Fibroblast of lung (primary cell): ENCODE measurements at regions not wholly inside any gene's neighbourhood (a gene's known extent, or its start where the extent isn't known, plus 50 kb on each side); places are given as distances from the start of the nearest gene placed in this dataset.

Experiments
- DNase-seq, 2 donors: peaks; one replicate each; pipeline versions ENCODE4 v3.0.0 to v3.0.0-alpha.2; 2010; ENCODE audit warnings: low read depth in 2 of 2
- H2AFZ ChIP-seq: 2 replicates; pipeline ENCODE4 v1.5.1; 2012; ENCODE audit warnings: low read length, control low read depth, inconsistent platforms
- H3K27ac ChIP-seq: 2 replicates; pipeline ENCODE4 v1.5.1; 2011; ENCODE audit warnings: low read length, control low read depth; ENCODE audit not compliant: insufficient read depth
- H3K27me3 ChIP-seq: 2 replicates; pipeline ENCODE4 v1.5.1; 2011; ENCODE audit warnings: mild to moderate bottlenecking, low read length; ENCODE audit not compliant: control insufficient read depth, insufficient read depth
- H3K36me3 ChIP-seq: 2 replicates; pipeline ENCODE4 v1.5.1; 2011; ENCODE audit warnings: low read length; ENCODE audit not compliant: control insufficient read depth, insufficient read depth
- H3K4me1 ChIP-seq: 2 replicates; pipeline ENCODE4 v1.5.1; 2011; ENCODE audit warnings: low read length; ENCODE audit not compliant: control insufficient read depth, insufficient read depth; ENCODE audit errors: extremely low read depth
- H3K4me2 ChIP-seq: 2 replicates; pipeline ENCODE4 v1.5.1; 2011; ENCODE audit warnings: low read length, control low read depth; ENCODE audit not compliant: insufficient read depth; ENCODE audit errors: extremely low read depth
- H3K4me3 ChIP-seq, 4 experiments: fragments of 200-600 bp in 1 of 4; sonication (generic) in 1 of 4; replicated peaks in 1 of 4; 2 replicates each; pipeline ENCODE4 v1.5.1; 2011 to 2016; ENCODE audit warnings: low read length in 4 of 4, low read depth in 3 of 4, mild to moderate bottlenecking in 3 of 4, control low read depth in 2 of 4, inconsistent platforms in 1 of 4, mixed read lengths in 1 of 4; ENCODE audit not compliant: insufficient read depth in 1 of 4; ENCODE audit errors: control extremely low read depth in 1 of 4
- H3K79me2 ChIP-seq: 2 replicates; pipeline ENCODE4 v1.5.1; 2012; ENCODE audit warnings: mild to moderate bottlenecking, low read length, inconsistent platforms; ENCODE audit not compliant: control insufficient read depth, insufficient read depth
- H3K9ac ChIP-seq: 2 replicates; pipeline ENCODE4 v1.5.1; 2011; ENCODE audit warnings: mild to moderate bottlenecking, low read length, control low read depth; ENCODE audit not compliant: insufficient read depth
- H3K9me3 ChIP-seq: 2 replicates; pipeline ENCODE4 v1.5.1; 2012; ENCODE audit warnings: low read depth, low read length; ENCODE audit not compliant: control insufficient read depth, insufficient read depth
- H4K20me1 ChIP-seq: 2 replicates; pipeline ENCODE4 v1.5.1; 2011; ENCODE audit warnings: low read length; ENCODE audit not compliant: control insufficient read depth, insufficient read depth; ENCODE audit errors: extremely low read depth
- CTCF ChIP-seq, 2 donors: IDR thresholded peaks in 1 of 2; conservative IDR thresholded peaks in 1 of 2; 1 replicate in 1 of 2; 2 replicates in 1 of 2; pipeline ENCODE4 v1.5.1; 2011 to 2012; ENCODE audit warnings: low read length in 2 of 2, control low read depth in 1 of 2, inconsistent platforms in 1 of 2, low read depth in 1 of 2, mild to moderate bottlenecking in 1 of 2
- EZH2 ChIP-seq: IDR thresholded peaks from 2 replicates; pipeline ENCODE4 v1.5.1; 2012; ENCODE audit warnings: low read length, control low read depth, mild to moderate bottlenecking; ENCODE audit errors: missing control alignments

GRCh38 chr3:132267391-132267993, 49.7 kb upstream of the ACP3 start:
- Histone ChIP-seq H3K4me2 (no peak overlapping the region), H3K4me1 (no peaks in the 10 kb centered on the region), H4K20me1 (no peaks in the 10 kb centered on the region), H2AFZ (no peak overlapping the region), H3K27ac (no peak overlapping the region), H3K4me3 (no peak overlapping the region), H3K36me3 (no peaks in the 10 kb centered on the region), H3K9ac (no peak overlapping the region), H3K27me3 (no peaks in the 10 kb centered on the region), H3K79me2 (no peaks in the 10 kb centered on the region), H3K9me3 (no peaks in the 10 kb centered on the region)
- DNase-seq, result no peak
- no peak for TF ChIP-seq CTCF (conservative IDR thresholded peaks at IDR 0.05 in 1 of 2, IDR thresholded peaks at IDR 0.05 in 1 of 2; ENCODE audit: low read depth in 1 of 2, low read length in 2 of 2)
- TF ChIP-seq EZH2, result no peak
